HUDEP-2 (cell line): ENCODE measurements at regions not wholly inside any gene's neighbourhood (a gene's known extent, or its start where the extent isn't known, plus 50 kb on each side); places are given as distances from the start of the nearest gene placed in this dataset.

Experiments used
- DNase-seq, 76 experiments: peaks; one replicate each; lab custom pipeline; 2025; ENCODE audit not compliant: unreplicated experiment in 76 of 76; lab: John Stamatoyannopoulos, UW

DNA sequence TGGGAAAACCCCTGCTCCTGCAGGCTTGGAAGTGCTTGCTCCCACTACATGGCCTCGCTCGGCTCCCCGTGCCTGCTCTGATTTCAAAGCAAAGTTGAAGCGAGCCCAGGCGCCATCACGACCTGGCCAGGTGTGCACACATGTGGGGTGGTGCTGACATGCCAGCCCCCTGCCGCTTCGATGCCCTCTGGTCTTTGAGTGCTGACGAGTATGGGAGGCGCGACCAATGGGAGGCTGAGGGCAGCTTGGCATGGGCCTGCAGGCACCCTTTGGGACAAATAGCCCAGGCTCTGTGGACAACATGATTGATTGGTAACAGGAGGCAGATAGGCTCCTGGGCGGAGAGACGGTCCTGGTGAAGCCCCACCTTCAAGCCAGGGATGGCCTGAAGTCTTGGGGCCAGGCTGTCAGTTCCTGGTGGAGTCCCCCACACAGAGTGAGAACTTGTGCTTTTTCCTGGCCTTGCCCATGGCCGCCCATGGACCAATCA, 252.4 kb upstream of the SEMA3A start:
- peak in 1 of 76 experiments; percentile 0 for DNase-seq

DNA sequence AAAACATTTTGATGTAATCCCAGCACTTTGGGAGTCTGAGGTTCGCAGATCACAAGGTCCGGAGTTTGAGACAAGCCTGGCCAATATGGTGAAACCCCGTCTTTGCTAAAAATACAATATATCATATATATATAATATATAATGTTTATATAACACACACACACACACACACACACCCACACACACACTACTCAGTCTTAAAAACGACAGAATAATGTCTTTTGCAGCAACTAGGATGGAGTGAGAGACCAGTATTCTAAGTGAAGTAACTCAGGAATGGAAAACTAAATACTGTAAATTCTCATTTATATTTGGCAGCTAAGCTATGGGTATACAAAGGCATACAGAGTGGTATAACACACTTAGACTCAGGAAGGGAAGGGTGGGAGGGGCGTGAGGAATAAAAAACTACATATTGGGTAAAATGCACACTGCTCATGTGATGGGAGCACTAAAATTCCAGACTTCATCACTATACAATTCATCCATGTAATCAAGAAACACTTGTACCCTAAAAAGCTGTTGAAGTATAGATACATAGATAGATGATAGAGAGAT, 231.2 kb upstream of the SEMA3A start:
- DNase-seq: no peak

DNA sequence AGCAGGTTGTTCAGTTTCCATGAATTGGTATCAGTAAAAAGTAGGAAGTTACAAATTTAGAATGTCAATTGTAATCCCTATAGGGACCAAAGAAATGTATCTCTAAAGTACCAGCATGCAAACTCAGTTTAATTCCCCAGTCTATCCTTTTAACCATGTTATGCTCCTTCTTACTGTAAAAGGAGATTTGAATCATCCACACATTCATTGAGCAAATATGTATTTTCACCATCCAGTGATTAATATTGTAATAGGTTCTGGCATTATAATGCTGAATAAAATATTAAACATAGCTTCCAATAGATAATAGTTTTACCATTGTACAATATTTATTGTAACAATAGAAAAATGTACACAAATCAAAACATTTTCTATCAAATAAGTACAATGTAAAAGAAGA, 228.2 kb upstream of the SEMA3A start:
- DNase-seq: no peak

DNA sequence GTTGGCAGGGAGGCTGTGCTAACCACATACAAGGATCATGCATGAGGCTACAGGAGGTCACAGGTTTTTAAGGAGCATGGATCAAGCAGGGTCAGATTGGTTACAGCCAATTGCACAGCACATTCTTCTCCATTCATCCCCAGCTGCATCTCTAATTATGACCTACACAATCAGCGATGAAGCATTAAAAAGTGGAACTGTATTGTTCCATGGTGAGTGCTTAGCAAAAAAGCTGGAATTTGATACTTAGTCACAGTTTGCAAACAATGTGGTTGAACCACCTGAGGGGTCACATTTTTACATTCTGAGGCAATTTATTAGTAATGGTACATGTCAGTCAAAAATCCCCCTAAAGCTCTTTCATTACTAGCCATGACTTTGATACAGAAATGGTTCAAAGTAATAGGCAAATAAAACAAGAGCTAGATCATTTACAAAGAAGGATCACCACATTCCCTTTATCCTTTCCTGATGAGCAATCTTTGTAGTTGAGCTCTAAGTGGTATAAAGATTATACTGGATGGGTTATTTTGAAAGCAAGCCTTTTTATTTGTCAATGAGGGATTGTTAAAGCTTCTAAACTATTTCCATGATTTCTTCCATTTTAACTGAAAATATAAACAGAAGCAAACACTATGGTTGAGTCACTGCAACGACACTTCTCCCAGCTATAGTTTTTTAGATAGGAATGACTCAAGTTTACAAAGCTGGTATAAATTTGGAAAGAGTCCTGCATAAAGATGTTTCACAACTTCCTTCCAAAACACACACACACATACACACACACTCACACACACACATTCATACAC, 217.8 kb upstream of the SEMA3A start:
- DNase-seq: no peak

DNA sequence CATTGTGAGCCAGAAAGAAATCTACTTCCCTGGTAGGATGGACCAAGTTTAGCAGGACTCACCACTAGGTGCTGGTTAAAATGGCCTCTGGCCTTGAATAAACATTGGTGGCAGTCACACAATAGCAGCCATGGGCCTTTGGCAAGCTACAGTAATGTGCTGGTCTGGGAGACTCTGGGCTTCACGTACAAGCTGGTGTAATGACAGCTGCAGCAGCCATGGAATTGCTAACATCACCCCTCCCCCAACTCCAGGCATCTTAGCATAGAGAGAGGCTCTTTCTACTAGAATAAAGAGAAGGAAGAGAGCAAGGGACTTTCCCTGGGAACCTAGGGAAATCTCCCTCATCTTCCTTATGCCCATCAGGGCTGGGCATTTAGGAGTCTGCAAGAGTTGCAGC, 205.1 kb upstream of the SEMA3A start:
- no peak for DNase-seq

DNA sequence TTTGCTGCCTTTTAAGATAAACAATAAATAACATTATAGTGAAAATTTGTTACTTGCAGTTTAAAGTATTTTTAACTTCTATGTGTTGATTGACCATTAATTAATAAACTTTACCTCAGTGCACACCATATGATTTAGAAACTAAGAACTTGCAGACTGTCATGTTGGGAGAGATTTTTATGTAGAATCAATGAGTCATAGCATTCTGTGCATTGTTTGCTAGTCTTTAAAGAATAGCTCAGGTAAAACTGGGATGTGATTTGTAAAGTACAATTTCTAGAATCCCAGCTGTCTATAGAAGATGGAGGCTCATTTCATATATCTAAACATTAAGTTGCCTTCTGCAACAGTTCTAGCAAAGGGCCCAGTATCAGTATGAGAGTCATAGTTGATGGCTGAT, 199.6 kb upstream of the SEMA3A start:
- DNase-seq: no peak

DNA sequence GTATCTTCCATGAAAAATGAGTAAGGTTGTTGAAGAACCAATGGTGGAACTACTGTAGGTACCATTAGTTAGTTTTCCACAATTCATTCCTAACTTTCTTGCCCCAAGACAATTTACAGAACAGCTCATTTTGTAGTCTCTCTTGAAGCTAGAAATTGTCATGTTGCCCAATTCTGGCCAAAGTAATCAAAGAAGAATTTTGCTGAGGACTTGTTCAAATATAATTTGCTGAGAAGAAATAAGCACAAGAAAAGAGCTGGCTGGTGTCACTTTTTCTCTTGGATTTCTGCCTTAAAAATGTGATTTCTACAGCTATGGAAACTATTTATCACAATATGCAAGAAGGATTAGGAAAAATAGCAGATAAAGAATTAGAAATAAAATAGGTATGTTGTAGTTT, 199.2 kb upstream of the SEMA3A start:
- DNase-seq: no peak

DNA sequence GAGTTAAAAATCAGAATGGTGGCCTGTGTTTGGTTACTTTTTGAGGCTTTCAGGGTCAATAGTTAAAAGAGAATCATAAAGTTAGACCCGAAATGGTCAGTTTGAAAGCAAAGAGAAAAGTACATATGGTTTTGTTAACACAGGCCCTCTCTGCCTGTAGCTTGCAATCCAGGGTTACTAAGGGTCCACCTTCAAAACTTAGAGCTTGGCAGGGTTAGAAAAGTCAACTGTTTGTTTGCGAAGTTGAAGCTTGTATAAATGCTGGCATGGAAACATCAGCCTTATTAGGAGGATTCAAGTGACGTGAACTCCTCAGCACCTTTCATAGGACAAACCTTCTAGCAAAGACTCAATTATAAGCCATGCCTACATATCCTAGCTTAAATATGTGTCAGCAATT, 196.3 kb upstream of the SEMA3A start:
- no peak for DNase-seq

DNA sequence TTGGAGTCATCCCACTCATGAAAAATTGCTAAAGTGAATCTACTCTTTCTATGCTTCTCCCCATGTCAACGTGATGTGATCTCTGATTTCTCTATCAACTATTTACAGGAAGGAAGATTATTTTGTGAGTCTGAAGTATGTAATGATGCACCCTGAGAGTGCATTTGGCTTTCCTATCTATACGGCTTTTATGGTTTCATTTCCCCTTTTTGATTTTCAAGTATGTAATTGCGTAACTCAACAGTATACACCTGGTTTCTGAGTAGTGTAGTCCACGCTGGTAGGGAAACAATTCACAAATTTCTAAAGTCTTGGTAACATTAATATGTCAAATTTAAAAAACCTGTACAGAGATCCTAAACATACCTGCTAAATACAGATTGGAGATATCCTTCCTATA, 194.7 kb upstream of the SEMA3A start:
- no peak for DNase-seq

DNA sequence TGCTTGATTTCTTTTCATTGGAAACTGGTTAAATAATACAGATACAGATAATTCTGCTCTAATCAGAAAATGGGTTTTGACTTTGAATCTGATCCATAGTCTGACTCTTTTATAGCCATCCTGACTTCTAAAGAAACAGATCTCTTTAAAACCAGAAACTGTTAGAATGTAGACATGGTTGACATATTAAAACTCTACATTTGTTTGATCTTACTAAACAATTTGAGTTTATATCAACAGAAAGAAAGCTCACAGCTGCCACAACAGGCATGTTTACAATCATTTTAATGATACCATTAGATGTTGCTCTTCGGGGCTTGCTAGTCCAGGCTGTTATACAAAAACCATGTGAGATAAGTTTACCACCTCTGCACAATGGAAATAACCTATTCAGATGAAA, 193.0 kb upstream of the SEMA3A start:
- no peak for DNase-seq

DNA sequence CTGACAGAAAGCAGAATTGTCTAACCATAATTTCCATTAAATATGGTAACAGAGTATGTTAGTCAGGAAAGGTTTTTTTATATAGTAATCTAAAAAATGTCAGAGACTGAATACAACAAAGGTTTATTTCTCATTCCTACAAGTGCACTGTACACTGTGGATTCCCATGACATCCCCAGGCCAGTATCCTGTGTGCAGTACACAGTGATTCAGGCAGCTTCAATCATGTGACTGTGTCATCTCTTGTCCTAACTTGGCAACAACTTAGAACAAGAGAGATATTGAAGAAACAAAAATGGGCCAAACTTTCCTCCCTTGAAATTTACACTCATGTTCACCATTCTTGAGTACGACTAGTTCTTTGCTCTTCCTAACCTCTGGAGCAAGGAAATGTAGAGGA, 189.8 kb upstream of the SEMA3A start:
- DNase-seq: no peak

DNA sequence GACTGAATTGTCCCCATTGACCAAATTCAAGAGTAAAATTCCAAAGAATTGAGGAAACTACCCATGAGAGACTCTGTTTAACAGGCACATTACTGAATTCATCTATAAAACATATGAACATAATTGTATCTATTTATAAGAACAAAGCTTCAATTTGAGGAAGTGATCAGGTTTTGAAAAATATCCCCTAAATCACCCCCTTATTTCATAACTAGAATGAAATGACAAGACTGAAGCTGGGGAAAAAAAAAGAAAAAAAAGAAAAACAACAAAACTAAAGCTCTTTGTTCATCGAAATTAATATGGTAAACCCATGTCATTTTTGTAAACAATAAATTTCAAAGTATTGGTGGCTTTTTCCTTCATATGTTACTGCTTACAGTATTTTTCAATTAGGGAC, 184.9 kb upstream of the SEMA3A start:
- DNase-seq: no peak

DNA sequence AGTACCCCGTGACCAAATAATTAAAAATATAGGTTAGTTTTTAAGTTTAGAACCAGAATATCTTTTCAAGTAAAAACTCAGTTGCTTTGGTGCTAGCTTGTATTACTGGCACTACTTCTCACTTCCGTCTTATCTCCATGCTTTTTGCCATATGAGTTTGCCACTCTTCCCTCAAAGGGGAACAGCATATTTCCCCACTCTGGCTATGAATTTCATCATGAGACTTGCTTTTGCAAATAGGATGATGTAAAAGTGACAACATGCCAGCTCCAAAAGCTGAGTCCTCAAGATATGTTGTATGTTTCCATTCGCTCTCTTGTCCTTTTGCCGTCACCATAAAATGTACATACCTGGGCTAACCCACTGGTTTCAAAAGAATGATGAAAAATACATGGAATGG, 178.1 kb upstream of the SEMA3A start:
- no peak for DNase-seq

DNA sequence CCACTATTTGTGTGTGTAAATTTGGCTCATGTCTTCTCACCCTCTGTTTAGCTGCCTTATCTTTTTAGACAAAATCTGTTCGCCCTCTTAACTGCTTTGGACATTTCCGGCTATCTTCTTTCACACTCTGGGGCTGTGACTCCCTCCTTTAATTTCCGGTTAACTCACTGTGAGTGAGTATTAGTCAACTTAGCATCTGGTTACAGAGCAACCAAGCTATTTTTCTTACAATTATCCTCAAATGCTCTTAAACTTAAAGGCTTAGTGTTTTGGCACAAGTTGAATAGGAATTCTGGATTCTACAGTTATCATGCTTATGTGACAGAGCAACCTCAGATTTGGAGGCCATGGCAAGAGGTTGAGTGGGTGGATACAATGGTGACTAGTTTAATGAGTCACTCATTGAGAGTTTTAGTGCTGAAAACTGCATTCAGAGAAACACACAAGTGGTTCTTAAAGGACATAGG, 177.6 kb upstream of the SEMA3A start:
- DNase-seq: no peak

DNA sequence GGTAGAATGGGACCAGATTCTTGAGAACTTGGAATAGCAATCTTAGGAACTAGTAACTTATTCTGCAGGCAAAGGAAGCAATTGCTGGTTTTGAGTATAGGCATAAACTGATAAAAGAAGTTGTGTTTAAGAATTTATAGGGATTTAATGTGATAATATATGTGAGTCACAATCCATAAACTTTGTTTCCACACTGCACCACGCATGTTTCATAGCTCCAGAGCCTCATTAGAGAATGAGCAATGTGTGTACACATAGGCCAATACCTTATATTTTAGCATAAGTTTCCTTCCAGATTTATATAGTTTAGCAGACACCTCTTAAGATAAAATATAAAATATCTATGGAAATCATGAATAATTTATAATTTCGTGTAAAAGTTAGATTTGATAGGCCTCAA, 175.5 kb upstream of the SEMA3A start:
- no peak for DNase-seq

DNA sequence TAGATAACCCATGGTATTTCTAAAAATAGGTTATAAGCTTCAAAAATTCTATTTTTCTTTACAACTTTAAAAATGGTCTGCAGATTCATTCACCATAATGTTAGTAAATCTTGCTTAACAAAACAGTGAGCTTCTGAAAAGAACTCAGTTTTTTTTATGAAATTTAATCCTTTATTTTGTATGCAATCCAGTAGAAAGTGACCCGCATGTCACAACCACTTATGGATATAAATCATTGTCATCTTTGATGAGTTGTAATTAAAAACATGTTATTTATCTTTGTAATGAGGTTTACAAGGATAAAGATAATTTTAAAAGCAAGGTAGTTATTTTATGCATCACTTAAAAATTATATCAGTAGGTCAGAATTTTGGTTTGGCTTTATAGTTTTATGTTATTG, 173.5 kb upstream of the SEMA3A start:
- no peak for DNase-seq

DNA sequence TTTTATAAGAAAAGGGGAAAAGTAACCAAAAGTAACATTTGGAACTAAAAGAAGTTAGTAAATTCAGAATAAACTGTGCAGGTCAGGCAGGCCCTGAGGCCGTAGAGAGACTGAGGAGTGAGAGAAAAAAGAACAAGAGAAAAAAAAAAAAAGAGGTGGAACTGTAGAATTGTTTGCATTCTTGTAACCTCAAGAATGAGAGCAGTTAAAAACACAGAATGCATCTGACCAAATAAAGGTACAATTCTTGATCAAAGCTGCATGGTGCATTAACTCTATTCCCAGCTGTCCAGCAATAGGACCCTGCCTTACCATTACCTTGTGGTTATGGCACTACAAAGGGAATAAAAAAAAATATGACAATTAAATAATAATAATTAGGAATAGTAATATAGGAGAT, 170.1 kb upstream of the SEMA3A start:
- no peak for DNase-seq

DNA sequence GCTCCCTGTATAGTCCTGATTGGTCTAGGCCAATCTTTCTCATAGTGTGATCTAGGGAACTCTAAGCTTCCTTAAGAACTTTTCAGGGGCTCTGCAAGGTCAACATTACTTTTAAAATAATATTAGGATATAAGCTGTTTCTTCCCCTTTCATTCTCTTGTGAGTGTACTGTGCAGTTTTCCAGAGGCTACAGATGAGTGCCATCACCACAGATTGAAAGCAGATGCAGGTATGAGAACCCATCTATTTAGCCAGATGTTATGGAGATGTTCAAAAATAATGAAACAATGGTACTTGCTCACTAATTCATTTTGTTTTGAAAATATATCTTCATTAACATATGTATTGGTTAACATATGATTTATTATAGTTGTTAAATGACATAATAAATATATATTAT, 169.2 kb upstream of the SEMA3A start:
- DNase-seq: no peak

DNA sequence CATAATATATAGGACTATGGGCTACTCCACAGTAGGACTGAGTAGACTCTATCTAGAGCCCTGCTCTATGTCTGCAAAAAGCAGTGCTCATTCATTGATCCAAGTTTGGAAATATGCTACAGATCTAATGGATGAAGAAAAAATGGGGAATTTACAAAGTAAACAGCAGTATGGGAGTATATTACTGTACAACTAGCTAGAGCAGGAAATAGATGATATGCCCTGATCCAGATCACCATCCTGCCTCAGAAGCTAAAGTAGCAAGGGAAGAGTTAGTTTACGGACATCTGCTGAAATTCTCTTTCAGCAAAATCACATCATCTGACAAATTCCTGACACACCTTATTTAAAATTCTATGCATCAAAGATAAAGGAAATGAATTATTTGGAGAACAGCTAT, 168.2 kb upstream of the SEMA3A start:
- no peak for DNase-seq

DNA sequence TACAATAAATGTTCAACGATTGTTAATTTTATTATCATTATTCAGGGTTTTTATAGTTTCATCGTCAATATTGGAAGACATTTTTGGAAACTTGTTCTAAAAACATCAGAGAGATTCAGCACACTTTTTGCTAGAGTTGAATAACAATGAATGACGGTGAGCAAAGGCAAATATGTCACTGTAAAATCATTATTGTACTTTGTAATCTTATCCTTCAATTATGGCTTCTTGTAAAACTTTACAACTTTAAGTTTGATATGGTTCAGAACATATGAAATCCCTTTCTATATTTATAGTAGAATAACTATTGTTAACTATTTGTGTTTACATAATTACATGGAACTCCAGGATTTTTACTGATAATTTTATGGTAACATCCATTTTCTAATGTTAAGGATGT, 167.8 kb upstream of the SEMA3A start:
- no peak for DNase-seq

DNA sequence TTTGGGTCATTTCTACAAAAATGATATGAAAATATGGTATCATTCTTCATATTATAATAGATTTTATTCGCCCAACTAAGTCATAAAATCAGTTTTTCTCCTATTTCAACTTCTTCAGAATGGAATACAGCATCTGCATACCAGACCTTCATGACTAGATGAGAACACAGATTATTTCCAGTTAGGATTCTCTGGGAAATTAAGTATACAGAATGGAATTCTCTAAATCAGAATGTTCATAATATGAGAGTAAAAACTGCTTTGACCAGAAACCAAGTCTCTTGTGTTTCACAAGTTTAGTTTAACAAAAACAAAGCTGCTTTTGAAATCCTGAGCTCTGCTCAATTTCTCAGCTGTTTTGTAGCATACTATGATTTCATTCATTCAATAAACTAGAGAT, 160.3 kb upstream of the SEMA3A start:
- no peak for DNase-seq

DNA sequence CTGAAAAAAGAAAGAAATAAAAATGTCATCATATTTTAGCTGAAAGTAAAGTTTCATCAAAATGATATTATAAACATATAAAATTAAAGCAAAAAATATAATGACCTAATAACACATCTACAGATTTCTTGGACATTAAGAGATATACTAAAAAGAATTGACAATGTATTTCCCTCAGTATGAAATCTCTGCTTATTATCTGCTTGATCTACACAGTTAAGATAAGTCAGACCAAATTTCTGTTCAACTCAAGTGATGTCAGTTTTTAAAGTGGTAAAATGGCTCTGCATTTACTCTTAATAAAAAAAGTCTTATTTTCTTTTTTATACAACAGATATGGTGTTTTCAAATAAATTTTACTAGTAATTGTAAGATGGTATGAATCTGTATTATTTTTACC, 159.4 kb upstream of the SEMA3A start:
- DNase-seq: no peak

DNA sequence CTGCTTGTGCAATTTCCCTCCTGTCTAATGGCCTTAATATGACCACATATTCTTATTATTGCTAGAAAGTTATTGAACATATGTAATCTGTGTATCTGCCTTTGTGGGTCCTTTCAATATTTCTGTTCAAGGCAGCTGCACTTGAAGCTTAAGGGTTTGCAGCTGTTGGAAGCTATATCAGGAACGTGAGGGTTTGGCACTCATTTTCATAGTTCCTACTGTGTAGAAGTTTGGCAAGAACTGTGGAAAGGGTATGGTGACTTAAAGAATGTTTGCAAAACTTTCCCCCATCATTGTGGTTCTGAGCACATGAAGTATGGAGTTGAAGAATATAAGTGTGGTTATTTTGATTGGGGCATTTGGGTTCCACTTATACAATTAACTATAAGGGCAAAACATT, 144.7 kb upstream of the SEMA3A start:
- no peak for DNase-seq
